K562 (cell line): ENCODE measurements at regions not wholly inside any gene's neighbourhood (a gene's known extent, or its start where the extent isn't known, plus 50 kb on each side); places are given as distances from the start of the nearest gene placed in this dataset.

Experiments
- ATAC-seq: fragments of 200-7000 bp; cut with Tn5 transposase; 3 replicates; pipeline ENCODE4 v1.9.1; 2020; ENCODE audit warnings: moderate library complexity
- BruUV-seq: library from RNA; stranded (reverse); fragments of 400-500 nt; replicated peaks from 2 replicates; lab custom pipeline; 2021; lab: Mats Ljungman, UMichigan
- CTCF ChIA-PET: fragments of 300-600 bp; formaldehyde crosslinking; extraction: SDS; loops from one replicate; lab custom pipeline; 2021; ENCODE audit warnings: low intra/inter-chr PET ratio; lab: Yijun Ruan, JAX
- POLR2A ChIA-PET: fragments of 300-600, 350-650 bp; sonication (Branson Sonifier 250); formaldehyde crosslinking; extraction: SDS; loops from one replicate; lab custom pipeline; 2021; ENCODE audit warnings: antibody characterized with exemption, inconsistent platforms; lab: Yijun Ruan, JAX
- DNase-seq, 4 experiments: peaks; one replicate each; pipeline versions ENCODE4 v3.0.0 to v3.0.0-alpha.2; 2011 to 2018; ENCODE audit warnings: low spot score in 3 of 4, mixed read lengths in 3 of 4; ENCODE audit errors: extremely low read depth in 1 of 4
- FAIRE-seq: peaks from 2 replicates; lab custom pipeline; 2011; peaks lifted over from hg19 to GRCh38; lab: Jason Lieb, UNC
- H2AFZ ChIP-seq: 2 replicates; pipeline ENCODE4 v1.6.0; 2011; ENCODE audit warnings: low read depth, low read length, control low read depth, inconsistent platforms
- H3K27ac ChIP-seq: fragments of 200-600 bp; 3 replicates; pipeline ENCODE4 v1.8.0; 2011; ENCODE audit warnings: low read depth, mild to moderate bottlenecking, control low read depth, inconsistent platforms, low read length, moderate library complexity, mixed read lengths; ENCODE audit errors: extremely low read depth
- H3K27me3 ChIP-seq, 2 experiments: fragments of 300-600 bp in 1 of 2; 2 replicates in 1 of 2; 3 replicates in 1 of 2; pipeline versions ENCODE4 v1.6.0 to v1.8.0; 2011; ENCODE audit warnings: inconsistent platforms in 2 of 2, low read length in 2 of 2, mild to moderate bottlenecking in 1 of 2, mixed read lengths in 1 of 2, moderate library complexity in 1 of 2; ENCODE audit not compliant: control insufficient read depth in 2 of 2, insufficient read depth in 2 of 2
- H3K36me3 ChIP-seq: fragments of 300-600 bp; 3 replicates; pipeline ENCODE4 v1.8.0; 2011; ENCODE audit warnings: mild to moderate bottlenecking, low read length, inconsistent platforms; ENCODE audit not compliant: control insufficient read depth, insufficient read depth
- H3K4me1 ChIP-seq, 2 experiments: fragments of 200-600 bp in 1 of 2; replicated peaks in 1 of 2; 2 replicates in 1 of 2; 3 replicates in 1 of 2; pipeline versions ENCODE4 v1.5.1 to v1.8.0; 2011; ENCODE audit warnings: inconsistent platforms in 2 of 2, low read length in 2 of 2, mild to moderate bottlenecking in 1 of 2, mixed read lengths in 1 of 2, moderate library complexity in 1 of 2; ENCODE audit not compliant: control insufficient read depth in 2 of 2, insufficient read depth in 2 of 2
- H3K4me2 ChIP-seq: 2 replicates; pipeline ENCODE4 v1.6.1; 2011; ENCODE audit warnings: low read length, control low read depth, inconsistent platforms, mixed read lengths; ENCODE audit not compliant: insufficient read depth
- H3K4me3 ChIP-seq: fragments of 200-600 bp; sonication (generic), shearing (Covaris generic); 2 replicates; pipeline ENCODE4 v1.5.1; 2016; ENCODE audit warnings: control low read depth, inconsistent platforms
- H3K79me2 ChIP-seq: fragments of 200-600 bp; 3 replicates; pipeline ENCODE4 v1.8.0; 2011; ENCODE audit warnings: low read length, inconsistent platforms; ENCODE audit not compliant: control insufficient read depth, insufficient read depth
- H3K9ac ChIP-seq, 2 experiments: 2 replicates each; pipeline versions ENCODE4 v1.6.0 to v1.6.1; 2011; ENCODE audit warnings: low read depth in 2 of 2, low read length in 2 of 2, control low read depth in 1 of 2, inconsistent platforms in 1 of 2, mild to moderate bottlenecking in 1 of 2, mixed read lengths in 1 of 2; ENCODE audit not compliant: insufficient read depth in 1 of 2
- H3K9me1 ChIP-seq: one replicate; pipeline ENCODE4 v1.6.0; 2011; ENCODE audit warnings: inconsistent platforms, mild to moderate bottlenecking, low read length, moderate library complexity; ENCODE audit not compliant: control insufficient read depth, insufficient read depth
- H3K9me3 ChIP-seq: replicated peaks from 2 replicates; pipeline ENCODE4 v1.5.1; 2011; ENCODE audit warnings: low read depth, low read length, inconsistent platforms; ENCODE audit not compliant: control insufficient read depth, insufficient read depth
- H4K20me1 ChIP-seq: replicated peaks from 2 replicates; pipeline ENCODE4 v1.6.1; 2011; ENCODE audit warnings: low read length, inconsistent platforms, mixed read lengths; ENCODE audit not compliant: control insufficient read depth, insufficient read depth
- BHLHE40 ChIP-seq: IDR thresholded peaks from 2 replicates; pipeline ENCODE4 v1.6.1; 2011; ENCODE audit warnings: low read length, improper control_type of control experiment
- CHD1 ChIP-seq: fragments of 200-600 bp; sonication (generic); IDR thresholded peaks from one replicate; pipeline ENCODE4 v1.6.1; 2012; ENCODE audit warnings: mild to moderate bottlenecking, moderate library complexity, low read length, inconsistent platforms
- CXXC5 ChIP-seq: fragments of 250-450 bp; sonication (Bioruptor Pico); IDR thresholded peaks from 2 replicates; pipeline ENCODE4 v1.8.0; 2022; ENCODE audit warnings: inconsistent platforms, mild to moderate bottlenecking, moderate library complexity
- DNMT1 ChIP-seq: fragments of 450-650 bp; IDR thresholded peaks from 2 replicates; pipeline ENCODE4 v1.6.1; 2016; ENCODE audit warnings: antibody characterized with exemption, mild to moderate bottlenecking
- ESRRA ChIP-seq: fragments of 450-650 bp; IDR thresholded peaks from 2 replicates; pipeline ENCODE4 v1.6.1; 2014; ENCODE audit warnings: low read depth, mild to moderate bottlenecking, moderate library complexity, borderline replicate concordance
- HIVEP1 ChIP-seq: fragments of 250-450 bp; sonication (Bioruptor Pico); IDR thresholded peaks from 2 replicates; pipeline ENCODE4 v1.4.0; 2020; ENCODE audit warnings: mild to moderate bottlenecking
- HSF4 ChIP-seq: fragments of 250-450 bp; sonication (Bioruptor Pico); IDR thresholded peaks from 2 replicates; pipeline ENCODE4 v2.1.2; 2022; ENCODE audit warnings: mild to moderate bottlenecking, moderate library complexity, borderline replicate concordance
- NBN ChIP-seq: fragments of 450-650 bp; IDR thresholded peaks from 2 replicates; pipeline ENCODE4 v1.6.1; 2016; ENCODE audit warnings: low read depth, mild to moderate bottlenecking
- SNIP1 ChIP-seq: fragments of 450-650 bp; IDR thresholded peaks from 2 replicates; pipeline ENCODE4 v1.7.1; 2017; ENCODE audit warnings: low read depth, mild to moderate bottlenecking
- SRSF7 ChIP-seq: fragments of 200-400 bp; formaldehyde crosslinking; optimal IDR thresholded peaks from 2 replicates; pipeline ENCODE3; 2017; ENCODE audit warnings: mild to moderate bottlenecking, low read depth, low read length
- SUPT5H ChIP-seq: fragments of 450-650 bp; IDR thresholded peaks from 2 replicates; pipeline ENCODE4 v1.6.1; 2016
- TCF7L2 ChIP-seq: fragments of 150-350 bp; IDR thresholded peaks from 2 replicates; pipeline ENCODE4 v1.6.1; 2016; ENCODE audit warnings: low read depth, mild to moderate bottlenecking, low read length, moderate library complexity
- WGBS: fragments of 100-300 bp; shearing (Covaris generic); methylation state at CpG from one replicate; pipeline ENCODE4 v1.1.6; 2016; ENCODE audit warnings: low coverage, mixed read lengths; ENCODE audit not compliant: insufficient coverage; ENCODE audit errors: missing lambda C conversion rate; 5-methylcytosine and 5-hydroxymethylcytosine counted together
- in situ Hi-C: fragments of 300-500 bp; cut with MboI; formaldehyde crosslinking; loops from 4 replicates; pipeline ENCODE4 v1.15.0; 2018; ENCODE audit warnings: inconsistent platforms, mixed read lengths
- intact Hi-C: fragments of 100-400 bp; cut with micrococcal nuclease; formaldehyde crosslinking; loops from 2 replicates; pipeline ENCODE4 v1.14.2; 2022
- TF ChIP-seq, protein P1 (sequence below): fragments of 200-800 bp; sonication (Bioruptor generic); IDR thresholded peaks from 2 replicates; pipeline ENCODE4 v1.6.1; 2017; ENCODE audit warnings: missing genetic modification characterization, missing compliant biosample characterization
- TF ChIP-seq, protein P2 (sequence below): fragments of 450-650 bp; conservative IDR thresholded peaks from 2 replicates; pipeline ENCODE4 v1.6.1; 2016; ENCODE audit warnings: missing genetic modification characterization, low read depth, mild to moderate bottlenecking, missing compliant biosample characterization, moderate library complexity
- TF ChIP-seq, protein P3 (sequence below): IDR thresholded peaks from 3 replicates; pipeline ENCODE4 v1.6.1; 2011; ENCODE audit warnings: borderline replicate concordance, mild to moderate bottlenecking; ENCODE audit not compliant: insufficient read length, insufficient read depth
- TF ChIP-seq, protein P4 (sequence below): fragments of 450-650 bp; formaldehyde crosslinking; IDR thresholded peaks from 2 replicates; pipeline ENCODE4 v1.4.0; 2020; ENCODE audit warnings: mild to moderate bottlenecking, mixed read lengths

DNA sequence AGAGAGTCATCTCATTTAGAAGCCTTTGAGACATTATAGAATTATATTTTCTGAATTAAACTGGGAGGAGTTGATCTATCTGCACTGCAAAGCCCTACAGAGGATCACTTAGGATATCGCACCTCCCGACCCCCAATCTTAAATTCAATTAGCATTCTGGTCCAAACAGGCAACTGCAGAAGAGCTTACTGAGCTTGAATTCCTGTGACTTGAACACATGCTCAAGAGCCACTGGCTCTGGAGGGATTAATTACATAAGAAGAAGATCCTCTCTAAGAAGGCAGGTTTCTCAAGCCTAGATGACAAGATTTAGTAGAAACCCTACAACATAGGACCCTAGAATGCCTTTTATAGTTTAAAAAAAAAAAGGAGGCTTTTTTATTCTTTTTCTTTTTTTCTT is 548.9 kb downstream of the ARAP2 start (continued):
- TF ChIP-seq, protein P1, sequence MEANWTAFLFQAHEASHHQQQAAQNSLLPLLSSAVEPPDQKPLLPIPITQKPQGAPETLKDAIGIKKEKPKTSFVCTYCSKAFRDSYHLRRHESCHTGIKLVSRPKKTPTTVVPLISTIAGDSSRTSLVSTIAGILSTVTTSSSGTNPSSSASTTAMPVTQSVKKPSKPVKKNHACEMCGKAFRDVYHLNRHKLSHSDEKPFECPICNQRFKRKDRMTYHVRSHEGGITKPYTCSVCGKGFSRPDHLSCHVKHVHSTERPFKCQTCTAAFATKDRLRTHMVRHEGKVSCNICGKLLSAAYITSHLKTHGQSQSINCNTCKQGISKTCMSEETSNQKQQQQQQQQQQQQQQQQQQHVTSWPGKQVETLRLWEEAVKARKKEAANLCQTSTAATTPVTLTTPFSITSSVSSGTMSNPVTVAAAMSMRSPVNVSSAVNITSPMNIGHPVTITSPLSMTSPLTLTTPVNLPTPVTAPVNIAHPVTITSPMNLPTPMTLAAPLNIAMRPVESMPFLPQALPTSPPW (CRISPR knock-in tag): no peak
- TF ChIP-seq CXXC5 (CRISPR knock-in tag): no peak
- no peak for TF ChIP-seq BHLHE40

DNA sequence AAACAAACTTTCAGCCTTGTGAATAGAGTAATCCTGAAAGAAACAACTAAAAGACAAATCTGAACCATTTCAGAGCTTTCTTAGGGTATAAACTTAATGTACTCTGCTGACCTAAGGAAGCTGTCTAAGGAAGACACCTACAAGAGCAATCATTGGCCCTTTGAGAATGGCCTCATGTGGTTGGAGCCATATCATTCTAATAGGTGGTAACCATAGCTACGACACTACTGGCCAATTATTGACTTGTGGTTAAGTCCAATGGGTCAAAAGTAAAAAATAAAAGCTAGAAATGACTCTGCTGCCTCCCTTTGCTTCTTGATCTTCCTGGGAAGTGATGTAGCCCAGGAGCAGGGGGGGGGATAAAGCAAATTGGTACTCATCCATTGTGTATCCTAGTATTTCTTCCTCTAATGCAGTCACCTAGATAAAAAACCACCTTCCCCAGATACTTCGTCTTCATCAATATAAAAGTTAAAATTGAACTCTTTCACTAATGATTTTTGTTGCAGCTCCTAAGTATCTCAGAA is 547.0 kb downstream of the ARAP2 start:
- 5% methylated on average over 2 of the region's 2 CpGs for whole genome bisulfite sequencing
- Histone ChIP-seq H3K79me2 (no peaks in the 10 kb centered on the region), H3K9ac (no peak overlapping the region), H3K36me3 (no peaks in the 10 kb centered on the region), H3K27ac (no peak overlapping the region), H3K9me1 (no peaks in the 10 kb centered on the region), H3K4me1 (no peaks in the 10 kb centered on the region), H3K9me3 (no peaks in the 10 kb centered on the region), H3K27me3 (no peaks in the 10 kb centered on the region), H4K20me1 (no peaks in the 10 kb centered on the region), H3K4me2 (no peak overlapping the region), H2AFZ (no peak overlapping the region), H3K4me3 (no peak overlapping the region)
- no peak for ATAC-seq
- no peak for FAIRE-seq
- in situ Hi-C loops (no loop called here), intact Hi-C loops (no loop called here)
- BruUV-seq: no TSS peak
- DNase-seq: no peak
- ChIA-PET POLR2A (no interaction called here), CTCF (no interaction called here)
- TF ChIP-seq, protein P2, sequence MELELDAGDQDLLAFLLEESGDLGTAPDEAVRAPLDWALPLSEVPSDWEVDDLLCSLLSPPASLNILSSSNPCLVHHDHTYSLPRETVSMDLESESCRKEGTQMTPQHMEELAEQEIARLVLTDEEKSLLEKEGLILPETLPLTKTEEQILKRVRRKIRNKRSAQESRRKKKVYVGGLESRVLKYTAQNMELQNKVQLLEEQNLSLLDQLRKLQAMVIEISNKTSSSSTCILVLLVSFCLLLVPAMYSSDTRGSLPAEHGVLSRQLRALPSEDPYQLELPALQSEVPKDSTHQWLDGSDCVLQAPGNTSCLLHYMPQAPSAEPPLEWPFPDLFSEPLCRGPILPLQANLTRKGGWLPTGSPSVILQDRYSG (tag): no peak
- TF ChIP-seq SRSF7: no peak
- TF ChIP-seq SNIP1: no peak
- no peak for TF ChIP-seq ESRRA
- TF ChIP-seq, protein P3, sequence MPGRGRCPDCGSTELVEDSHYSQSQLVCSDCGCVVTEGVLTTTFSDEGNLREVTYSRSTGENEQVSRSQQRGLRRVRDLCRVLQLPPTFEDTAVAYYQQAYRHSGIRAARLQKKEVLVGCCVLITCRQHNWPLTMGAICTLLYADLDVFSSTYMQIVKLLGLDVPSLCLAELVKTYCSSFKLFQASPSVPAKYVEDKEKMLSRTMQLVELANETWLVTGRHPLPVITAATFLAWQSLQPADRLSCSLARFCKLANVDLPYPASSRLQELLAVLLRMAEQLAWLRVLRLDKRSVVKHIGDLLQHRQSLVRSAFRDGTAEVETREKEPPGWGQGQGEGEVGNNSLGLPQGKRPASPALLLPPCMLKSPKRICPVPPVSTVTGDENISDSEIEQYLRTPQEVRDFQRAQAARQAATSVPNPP: no peak
- TF ChIP-seq NBN: no peak
- no peak for TF ChIP-seq HIVEP1
- no peak for TF ChIP-seq TCF7L2
- TF ChIP-seq DNMT1: no peak
- no peak for TF ChIP-seq CHD1
- TF ChIP-seq, protein P4, sequence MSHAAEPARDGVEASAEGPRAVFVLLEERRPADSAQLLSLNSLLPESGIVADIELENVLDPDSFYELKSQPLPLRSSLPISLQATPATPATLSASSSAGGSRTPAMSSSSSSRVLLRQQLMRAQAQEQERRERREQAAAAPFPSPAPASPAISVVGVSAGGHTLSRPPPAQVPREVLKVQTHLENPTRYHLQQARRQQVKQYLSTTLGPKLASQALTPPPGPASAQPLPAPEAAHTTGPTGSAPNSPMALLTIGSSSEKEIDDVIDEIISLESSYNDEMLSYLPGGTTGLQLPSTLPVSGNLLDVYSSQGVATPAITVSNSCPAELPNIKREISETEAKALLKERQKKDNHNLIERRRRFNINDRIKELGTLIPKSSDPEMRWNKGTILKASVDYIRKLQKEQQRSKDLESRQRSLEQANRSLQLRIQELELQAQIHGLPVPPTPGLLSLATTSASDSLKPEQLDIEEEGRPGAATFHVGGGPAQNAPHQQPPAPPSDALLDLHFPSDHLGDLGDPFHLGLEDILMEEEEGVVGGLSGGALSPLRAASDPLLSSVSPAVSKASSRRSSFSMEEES (CRISPR knock-in tag): no peak
- TF ChIP-seq HSF4: no peak
- no peak for TF ChIP-seq SUPT5H
